ENCODE measurements at regions not wholly inside any gene's neighbourhood (a gene's known extent, or its start where the extent isn't known, plus 50 kb on each side); places are given as distances from the start of the nearest gene placed in this dataset.
"Not testable (repeated sequence)": the region's sequence is repeated elsewhere in the genome, so short reads cannot be mapped to it uniquely, and the experiment has no call there.

DNA sequence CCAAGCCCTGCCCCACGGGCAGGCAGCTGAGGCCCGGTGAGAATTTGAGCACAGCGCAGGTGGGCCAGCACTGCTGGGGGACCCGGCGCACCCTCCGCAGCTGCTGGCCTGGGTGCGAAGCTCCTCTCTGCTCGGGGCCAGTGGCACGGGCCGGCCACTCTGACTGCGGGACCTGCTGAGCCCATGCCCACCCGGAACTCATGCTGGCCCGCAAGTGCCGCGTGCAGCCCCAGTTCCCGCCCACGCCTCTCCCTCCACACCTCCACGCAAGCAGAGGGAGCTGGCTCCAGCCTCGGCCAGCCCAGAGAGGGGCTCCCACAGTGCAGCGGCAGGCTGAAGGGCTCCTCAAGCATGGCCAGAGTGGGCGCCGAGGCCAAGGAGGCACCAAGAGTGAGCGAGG is 190.1 kb upstream of the IGFBP7 start:
- not testable (repeated sequence) for FAIRE-seq

DNA sequence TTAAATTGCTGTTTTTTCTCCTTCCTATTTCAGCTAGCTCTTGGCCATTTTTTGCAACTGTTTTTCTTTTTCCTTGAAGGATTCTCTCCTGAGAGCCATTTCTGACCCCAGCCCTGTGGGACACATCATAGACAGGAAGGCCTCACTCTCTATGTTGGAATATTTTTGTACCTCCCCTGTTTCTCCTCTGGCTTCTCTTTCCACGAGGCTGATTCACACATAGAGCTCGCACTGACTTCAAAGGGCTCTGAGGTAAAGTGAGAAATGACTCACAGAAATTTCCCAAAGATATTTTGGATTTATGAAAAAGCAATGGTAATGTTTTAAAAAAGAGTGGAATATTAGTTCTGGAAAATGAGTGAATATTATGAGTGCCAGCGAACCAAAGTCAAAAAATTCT is 181.7 kb upstream of the IGFBP7 start:
- no peak for FAIRE-seq

- no peak for FAIRE-seq
Observed at GRCh38 chr4:57287687-57288604, 177.8 kb upstream of the IGFBP7 start.

GRCh38 chr4:57282933-57283310 is 172.7 kb upstream of the IGFBP7 start:
- no peak for FAIRE-seq

DNA sequence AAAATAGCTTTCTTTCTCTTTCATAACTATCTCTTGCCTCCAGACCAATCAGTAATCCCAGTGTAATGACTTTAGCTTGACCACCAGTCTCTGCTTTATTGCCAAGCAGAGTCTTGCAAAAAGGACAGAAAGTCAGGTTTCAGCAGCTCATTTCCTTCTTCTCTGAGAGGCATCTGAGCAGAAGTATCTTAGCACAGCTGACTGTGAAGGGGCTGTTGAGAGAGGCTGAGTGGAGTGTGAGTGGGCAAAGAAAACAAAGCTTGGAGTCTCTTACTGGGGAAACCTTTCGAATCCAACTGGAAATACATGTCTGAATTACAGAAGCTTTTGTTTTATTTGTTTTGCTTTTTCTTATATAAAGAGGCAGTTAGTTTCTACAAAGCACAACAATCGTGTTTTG is 170.3 kb upstream of the IGFBP7 start:
- FAIRE-seq = no peak

DNA sequence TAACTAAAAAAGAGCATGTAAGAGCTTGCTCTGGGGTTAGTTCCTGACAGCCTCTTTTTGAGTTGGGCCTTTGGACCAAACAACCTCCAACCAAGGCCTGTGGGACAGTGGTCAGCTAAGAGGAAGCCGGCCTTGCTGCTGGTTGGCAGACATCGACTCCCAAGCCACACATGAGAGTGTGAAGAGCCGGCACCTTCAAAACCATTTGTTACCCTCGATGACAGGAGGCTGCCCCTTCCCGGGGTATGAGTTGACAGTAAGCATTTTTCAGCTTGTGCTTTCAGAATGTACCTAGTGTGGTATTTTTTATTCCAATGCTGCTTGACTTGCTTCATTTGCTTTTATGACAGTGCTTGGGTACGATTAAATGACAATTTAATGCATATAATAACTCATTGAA is 168.6 kb upstream of the IGFBP7 start:
- no peak for FAIRE-seq

DNA sequence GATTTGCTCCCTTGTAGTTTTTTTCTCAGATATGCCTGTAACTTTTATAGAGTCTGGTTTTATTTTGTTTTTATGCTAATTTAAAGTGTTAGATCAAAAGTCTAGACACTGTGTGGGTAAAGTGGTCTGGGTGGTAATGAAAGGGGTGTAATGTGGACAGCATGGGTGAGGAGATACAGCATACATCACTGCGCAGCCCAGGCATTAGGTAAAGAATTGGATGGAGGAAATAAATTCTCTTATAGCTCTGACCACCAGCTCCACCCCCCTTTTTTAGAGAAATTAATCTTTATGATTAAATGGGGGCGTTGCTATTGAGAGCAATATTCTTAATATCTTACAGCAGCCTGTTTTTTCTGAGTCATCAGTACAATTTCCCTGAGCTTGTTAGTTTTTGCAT is 163.9 kb upstream of the IGFBP7 start:
- FAIRE-seq = no peak

GRCh38 chr4:57270346-57270745 is 160.2 kb upstream of the IGFBP7 start:
- no peak for FAIRE-seq

DNA sequence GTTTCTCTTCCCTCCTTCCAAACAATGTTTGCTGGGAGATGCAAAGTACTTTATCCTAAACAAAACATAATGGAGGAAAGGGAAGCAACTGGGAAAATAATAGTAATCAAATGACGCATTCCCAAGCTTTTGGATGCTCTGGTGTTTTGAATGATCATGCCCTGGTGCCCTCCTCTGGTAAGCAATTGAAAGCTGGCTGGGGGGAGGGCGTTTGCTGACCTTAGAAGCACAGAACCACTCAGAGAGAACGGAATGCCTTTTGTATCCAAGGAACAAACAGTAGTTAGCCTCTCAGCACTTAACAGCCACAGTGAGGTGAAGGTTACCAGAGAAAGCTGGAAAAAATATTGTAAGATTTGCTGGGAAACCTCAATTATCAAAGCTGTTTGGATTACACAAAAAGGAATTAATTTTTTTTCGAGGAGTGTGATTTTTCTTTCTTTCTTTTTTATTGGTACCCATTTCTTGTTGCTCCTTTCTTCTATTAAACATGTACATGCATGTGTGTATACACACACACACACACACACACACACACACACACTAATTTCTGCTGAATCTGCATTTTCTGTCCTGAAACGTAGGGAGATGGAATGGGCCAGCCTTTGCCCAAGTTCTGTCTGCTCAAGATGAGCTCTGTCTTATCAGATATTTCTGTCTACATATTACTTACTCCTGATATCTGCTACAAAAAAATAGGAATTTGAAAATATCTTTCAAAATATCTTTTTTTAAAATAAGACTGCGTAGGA is 155.8 kb upstream of the IGFBP7 start:
- FAIRE-seq = no peak

DNA sequence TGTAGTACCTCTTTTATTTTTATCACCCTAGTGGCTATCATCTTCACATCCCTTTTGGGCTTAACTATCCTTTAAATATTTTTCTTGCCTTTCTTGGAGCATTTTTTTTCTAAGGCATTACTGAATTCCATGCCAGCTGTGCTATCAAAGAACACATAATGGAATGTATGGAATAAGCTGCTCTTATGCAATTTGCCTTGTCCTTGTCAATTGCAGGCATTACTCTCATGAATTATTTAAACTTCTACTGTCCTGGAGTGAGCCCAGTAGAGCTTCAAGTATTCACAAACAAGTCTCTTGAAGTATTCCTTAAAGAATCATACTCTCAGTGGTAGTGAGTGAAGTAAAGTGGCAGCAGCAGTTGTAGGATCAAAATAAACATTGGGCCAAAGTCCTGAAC is 144.6 kb upstream of the IGFBP7 start:
- no peak for FAIRE-seq

- FAIRE-seq = no peak
Observed at GRCh38 chr4:57249083-57249482, 138.9 kb upstream of the IGFBP7 start.

DNA sequence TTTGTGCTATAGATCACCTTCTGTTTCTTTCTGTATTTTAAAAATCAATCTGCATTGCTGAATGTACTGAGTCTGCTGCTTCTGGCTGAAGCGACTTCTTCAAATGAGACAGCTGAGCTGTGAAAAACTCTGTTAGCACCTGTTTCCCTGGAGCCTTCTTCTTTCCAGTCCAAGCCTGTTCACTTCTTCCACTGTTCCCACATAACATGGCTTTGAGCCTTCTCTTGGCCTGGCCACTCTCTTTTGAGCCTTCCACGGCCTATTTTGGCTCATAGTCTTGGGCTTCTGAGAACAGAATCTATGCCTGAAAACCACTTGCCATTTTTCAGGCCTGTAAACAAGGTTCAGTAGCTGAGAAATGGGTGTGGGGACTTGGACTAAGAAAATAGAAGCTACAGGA is 132.9 kb upstream of the IGFBP7 start:
- no peak for FAIRE-seq

GRCh38 chr4:57234252-57234775 is 124.1 kb upstream of the IGFBP7 start:
- FAIRE-seq = no peak

- FAIRE-seq = no peak
Observed at GRCh38 chr4:57233386-57233785, 123.2 kb upstream of the IGFBP7 start.

DNA sequence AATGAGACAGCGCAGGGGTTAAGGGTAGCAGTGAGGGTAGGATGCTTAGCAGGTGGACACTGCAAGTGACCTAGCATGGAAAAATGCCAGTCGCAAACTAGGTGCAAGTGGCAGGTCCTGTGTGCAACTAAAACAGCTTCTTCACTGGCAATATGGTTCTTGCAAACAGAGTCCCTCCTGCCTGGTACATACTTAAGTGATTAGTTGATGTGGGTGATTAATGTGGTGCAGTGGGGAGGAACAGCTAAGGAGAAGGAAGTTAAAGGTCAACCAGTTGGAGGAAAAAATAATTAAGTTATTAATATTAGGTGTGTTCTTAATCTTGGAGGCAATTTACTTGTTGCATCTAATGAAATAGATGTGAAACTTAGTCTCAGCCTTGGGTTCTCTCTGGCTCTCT is 121.6 kb upstream of the IGFBP7 start:
- no peak for FAIRE-seq

DNA sequence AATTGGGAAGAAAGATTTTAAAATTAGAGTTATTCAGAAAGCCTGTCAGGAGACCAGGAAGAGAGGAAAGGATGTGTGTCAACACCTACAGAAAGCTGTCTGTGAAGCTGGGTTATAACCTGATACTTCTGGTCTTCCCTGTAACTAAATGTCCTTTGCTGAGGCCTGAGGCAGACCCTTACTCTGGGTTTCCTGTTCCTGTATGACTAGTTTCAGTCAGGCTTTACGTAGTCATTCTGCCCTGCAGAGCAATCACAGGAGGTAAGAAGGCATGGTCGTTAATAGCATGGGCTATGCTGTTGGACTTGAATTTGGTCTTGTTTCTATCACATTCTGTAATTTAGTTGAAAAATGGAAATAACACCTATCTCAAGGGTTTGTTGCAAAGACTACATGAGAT is 110.5 kb upstream of the IGFBP7 start:
- no peak for FAIRE-seq

- FAIRE-seq = no peak
Observed at GRCh38 chr4:57220172-57220571, 110.0 kb upstream of the IGFBP7 start.

DNA sequence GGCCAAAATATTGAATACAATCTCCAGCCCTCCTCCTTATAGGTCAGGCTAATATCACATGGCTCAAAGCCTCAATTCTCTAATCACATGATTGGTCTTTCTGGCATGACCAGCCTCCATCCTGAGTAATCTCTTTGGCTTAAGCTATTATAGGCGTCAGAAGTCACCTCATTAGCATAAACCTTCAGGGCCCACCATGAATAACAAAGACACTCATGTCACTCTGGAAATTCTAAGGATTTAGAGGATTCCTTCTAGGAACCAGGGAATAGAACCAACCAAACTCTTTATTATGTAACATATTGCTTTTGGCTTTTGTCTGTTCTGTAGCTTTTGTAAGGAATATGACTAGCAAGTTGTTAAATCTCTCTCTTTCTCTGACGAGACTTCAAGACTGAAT is 109.2 kb upstream of the IGFBP7 start:
- no peak for FAIRE-seq

DNA sequence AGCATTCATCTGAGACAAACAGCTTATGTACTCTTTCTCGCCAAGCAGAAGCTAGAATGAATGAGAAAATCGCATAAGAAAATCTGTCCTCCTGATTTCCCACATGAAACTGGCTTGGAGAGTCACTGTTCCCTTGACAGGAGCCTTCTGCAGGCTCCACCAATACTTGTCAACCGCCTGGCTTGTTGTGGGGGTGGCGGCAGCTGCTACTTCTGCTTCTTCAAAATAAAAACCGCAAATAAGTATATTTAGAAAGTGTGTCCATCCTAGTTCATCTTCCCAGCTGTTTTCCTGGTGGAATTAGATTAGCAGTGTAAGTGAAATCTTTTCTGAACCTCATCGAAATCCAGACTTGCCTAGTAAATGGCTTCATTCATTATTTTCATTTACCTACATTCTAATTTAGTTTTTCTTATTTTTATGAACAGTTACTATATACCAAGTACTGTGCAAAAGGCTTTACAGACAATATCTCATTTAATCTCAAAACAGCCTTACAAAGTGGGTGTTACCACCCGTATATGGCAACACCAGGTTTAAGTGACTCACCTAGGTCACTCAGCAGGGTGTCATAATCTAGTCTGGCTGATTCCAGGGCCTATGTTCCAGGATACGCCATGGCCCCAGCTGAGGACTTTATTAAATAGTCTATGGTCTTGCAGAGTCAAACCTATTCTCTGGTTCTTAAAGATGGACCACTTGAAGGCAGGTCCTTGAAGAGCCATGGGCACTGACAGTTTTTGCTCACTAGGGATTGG is 104.6 kb upstream of the IGFBP7 start:
- no peak for FAIRE-seq

DNA sequence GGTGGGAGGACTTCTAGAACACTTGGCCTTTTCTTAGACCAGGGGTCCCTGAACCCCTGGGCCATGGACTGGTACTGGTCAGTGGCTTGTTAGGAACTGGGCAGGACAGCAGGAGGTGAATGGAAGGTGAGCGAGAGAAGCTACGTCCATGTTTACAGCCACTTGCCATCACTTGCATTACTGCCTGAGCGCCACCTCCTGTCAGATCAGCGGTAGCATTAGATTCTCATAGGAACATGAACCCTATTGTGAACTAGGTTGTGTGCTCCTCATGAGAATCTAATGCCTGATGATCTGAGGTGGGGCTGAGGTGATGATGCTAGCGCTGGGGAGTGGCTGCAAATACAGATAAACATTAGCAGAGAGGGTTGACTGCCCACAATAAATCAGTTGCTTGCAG is 100.9 kb upstream of the IGFBP7 start:
- no peak for FAIRE-seq

GRCh38 chr4:57206172-57206571 is 96.0 kb upstream of the IGFBP7 start:
- FAIRE-seq = no peak

GRCh38 chr4:57205580-57205979 is 95.4 kb upstream of the IGFBP7 start:
- FAIRE-seq = no peak

- FAIRE-seq = no peak
Observed at GRCh38 chr4:57200799-57201327, 90.7 kb upstream of the IGFBP7 start.

Measured in TTC549 (cell line).